ENCODE measurements at regions not wholly inside any gene's neighbourhood (a gene's known extent, or its start where the extent isn't known, plus 50 kb on each side); places are given as distances from the start of the nearest gene placed in this dataset.

DNA sequence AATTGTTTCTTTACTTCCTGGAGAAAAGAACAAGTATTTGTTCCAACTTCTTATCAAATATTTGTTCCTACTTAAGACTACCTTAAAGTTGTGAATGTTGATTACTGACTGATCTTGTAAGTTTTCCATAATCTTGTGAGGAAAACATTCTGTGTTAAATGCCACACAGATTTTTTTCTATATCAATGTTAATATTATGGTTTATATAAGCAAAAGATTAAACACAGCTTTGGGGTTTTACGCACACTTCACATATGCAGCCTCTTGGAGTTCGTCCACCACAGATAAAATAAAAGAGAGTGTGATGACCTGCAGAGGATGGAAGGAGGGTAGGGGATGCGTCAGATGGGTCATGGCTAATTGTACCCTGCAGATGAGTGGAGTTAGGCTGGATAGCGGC is 780.0 kb upstream of the SALL3 start:
- no peak overlapping the region for H2AFZ ChIP-seq (ENCODE audit: low read length)
- H3K36me3 ChIP-seq (ENCODE audit: insufficient read depth, low read length), result no peaks in the 10 kb centered on the region
- H3K4me3 ChIP-seq (ENCODE audit: low read depth, low read length, poor library complexity, severe bottlenecking), result no peak overlapping the region
- no peaks in the 10 kb centered on the region for H3K79me2 ChIP-seq (ENCODE audit: insufficient read depth, low read depth, low read length)
- DNase-seq (ENCODE audit: low spot score), result no peak
- no peaks in the 10 kb centered on the region for H3K4me1 ChIP-seq (ENCODE audit: insufficient read depth, low read length, poor library complexity, severe bottlenecking)
- intact Hi-C loops (cut with micrococcal nuclease; ENCODE audit: unreplicated experiment), result no loop called here
- H3K9me2 ChIP-seq (ENCODE audit: insufficient read depth, low read length), result no peaks in the 10 kb centered on the region
- no peak for TF ChIP-seq EZH2phosphoT487 (IDR thresholded peaks at IDR 0.05; ENCODE audit: borderline replicate concordance, low read depth, low read length)
- TF ChIP-seq, protein P1, sequence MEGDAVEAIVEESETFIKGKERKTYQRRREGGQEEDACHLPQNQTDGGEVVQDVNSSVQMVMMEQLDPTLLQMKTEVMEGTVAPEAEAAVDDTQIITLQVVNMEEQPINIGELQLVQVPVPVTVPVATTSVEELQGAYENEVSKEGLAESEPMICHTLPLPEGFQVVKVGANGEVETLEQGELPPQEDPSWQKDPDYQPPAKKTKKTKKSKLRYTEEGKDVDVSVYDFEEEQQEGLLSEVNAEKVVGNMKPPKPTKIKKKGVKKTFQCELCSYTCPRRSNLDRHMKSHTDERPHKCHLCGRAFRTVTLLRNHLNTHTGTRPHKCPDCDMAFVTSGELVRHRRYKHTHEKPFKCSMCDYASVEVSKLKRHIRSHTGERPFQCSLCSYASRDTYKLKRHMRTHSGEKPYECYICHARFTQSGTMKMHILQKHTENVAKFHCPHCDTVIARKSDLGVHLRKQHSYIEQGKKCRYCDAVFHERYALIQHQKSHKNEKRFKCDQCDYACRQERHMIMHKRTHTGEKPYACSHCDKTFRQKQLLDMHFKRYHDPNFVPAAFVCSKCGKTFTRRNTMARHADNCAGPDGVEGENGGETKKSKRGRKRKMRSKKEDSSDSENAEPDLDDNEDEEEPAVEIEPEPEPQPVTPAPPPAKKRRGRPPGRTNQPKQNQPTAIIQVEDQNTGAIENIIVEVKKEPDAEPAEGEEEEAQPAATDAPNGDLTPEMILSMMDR (conservative IDR thresholded peaks at IDR 0.05; ENCODE audit: low read length), result no peak
- H3K4me2 ChIP-seq (ENCODE audit: low read length), result no peak overlapping the region
- H3K27ac ChIP-seq (ENCODE audit: low read depth, low read length, poor library complexity, severe bottlenecking), result no peak overlapping the region
- ChIA-PET CTCF (ENCODE audit: unreplicated experiment) (no interaction called here), POLR2A (no interaction called here)
- BruUV-seq (replicated peaks), result no TSS peak
- H3K9me3 ChIP-seq (ENCODE audit: low read length), result no peaks in the 10 kb centered on the region
- no peaks in the 10 kb centered on the region for H4K20me1 ChIP-seq (ENCODE audit: insufficient read depth, low read length)

DNA sequence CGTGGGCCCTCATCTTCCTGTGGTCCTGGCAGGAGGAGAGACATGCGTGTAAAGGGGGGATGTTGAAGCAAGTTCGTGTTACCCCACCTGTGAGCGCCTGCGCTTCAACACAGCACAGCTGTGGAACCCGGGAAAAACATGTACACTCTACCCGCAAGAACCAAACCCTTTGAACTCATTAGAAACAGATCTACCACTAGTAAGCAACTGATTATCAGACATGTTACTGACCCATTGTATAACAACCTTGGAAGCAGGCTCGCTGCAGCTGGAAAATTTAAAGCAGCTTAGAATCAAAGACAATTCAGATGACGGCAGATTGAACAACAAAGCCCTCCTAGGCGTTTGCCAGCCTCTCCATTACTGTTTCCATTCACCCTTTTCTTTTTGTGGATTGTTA is 771.7 kb upstream of the SALL3 start:
- CTCF ChIA-PET (ENCODE audit: unreplicated experiment), result no interaction called here
- Histone ChIP-seq H2AFZ (ENCODE audit: low read length) (no peak overlapping the region), H4K20me1 (ENCODE audit: insufficient read depth, low read length) (no peaks in the 10 kb centered on the region), H3K4me1 (ENCODE audit: insufficient read depth, low read length, poor library complexity, severe bottlenecking) (no peaks in the 10 kb centered on the region), H3K4me2 (ENCODE audit: low read length) (no peak overlapping the region), H3K79me2 (ENCODE audit: insufficient read depth, low read depth, low read length) (no peaks in the 10 kb centered on the region), H3K4me3 (ENCODE audit: low read depth, low read length, poor library complexity, severe bottlenecking) (no peak overlapping the region), H3K9me3 (ENCODE audit: low read length) (no peaks in the 10 kb centered on the region), H3K9me2 (ENCODE audit: insufficient read depth, low read length) (no peaks in the 10 kb centered on the region), H3K27ac (ENCODE audit: low read depth, low read length, poor library complexity, severe bottlenecking) (no peak overlapping the region), H3K36me3 (ENCODE audit: insufficient read depth, low read length) (no peaks in the 10 kb centered on the region)
- DNase-seq (ENCODE audit: low spot score), result no peak
- TF ChIP-seq, protein P1 (conservative IDR thresholded peaks at IDR 0.05; ENCODE audit: low read length), result no peak
- no peak for TF ChIP-seq EZH2phosphoT487 (IDR thresholded peaks at IDR 0.05; ENCODE audit: borderline replicate concordance, low read depth, low read length)
- POLR2A ChIA-PET, result no interaction called here
- intact Hi-C loops (cut with micrococcal nuclease; ENCODE audit: unreplicated experiment), result no loop called here
- BruUV-seq (replicated peaks), result no TSS peak

DNA sequence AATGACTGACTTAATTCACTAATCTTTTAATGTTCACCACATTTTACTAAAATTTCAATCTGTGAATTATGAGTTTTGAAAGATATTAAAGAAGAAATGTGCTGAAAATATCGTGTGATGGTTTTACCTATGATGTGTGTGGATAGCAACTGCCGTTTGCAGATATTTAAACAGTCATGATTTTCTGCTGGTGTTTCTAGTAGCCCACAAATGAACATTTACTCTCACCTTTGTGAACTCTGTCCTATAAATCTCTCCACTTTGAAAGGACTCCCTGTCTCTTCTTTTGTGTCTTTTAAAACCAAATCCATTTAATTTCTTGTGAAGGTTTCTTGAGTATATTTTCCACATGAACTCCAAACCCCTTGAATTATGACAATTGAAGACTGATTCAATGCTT is 771.2 kb upstream of the SALL3 start:
- H4K20me1 ChIP-seq (ENCODE audit: insufficient read depth, low read length), result no peaks in the 10 kb centered on the region
- TF ChIP-seq, protein P1 (conservative IDR thresholded peaks at IDR 0.05; ENCODE audit: low read length), result no peak
- intact Hi-C loops (cut with micrococcal nuclease; ENCODE audit: unreplicated experiment), result no loop called here
- no peak for DNase-seq (ENCODE audit: low spot score)
- ChIA-PET CTCF (ENCODE audit: unreplicated experiment) (no interaction called here), POLR2A (no interaction called here)
- H3K27ac ChIP-seq (ENCODE audit: low read depth, low read length, poor library complexity, severe bottlenecking), result no peak overlapping the region
- H2AFZ ChIP-seq (ENCODE audit: low read length), result no peak overlapping the region
- H3K9me2 ChIP-seq (ENCODE audit: insufficient read depth, low read length), result no peaks in the 10 kb centered on the region
- H3K9me3 ChIP-seq (ENCODE audit: low read length), result no peaks in the 10 kb centered on the region
- H3K4me1 ChIP-seq (ENCODE audit: insufficient read depth, low read length, poor library complexity, severe bottlenecking), result no peaks in the 10 kb centered on the region
- no TSS peak for BruUV-seq (replicated peaks)
- H3K79me2 ChIP-seq (ENCODE audit: insufficient read depth, low read depth, low read length), result no peaks in the 10 kb centered on the region
- no peak overlapping the region for H3K4me2 ChIP-seq (ENCODE audit: low read length)
- no peak overlapping the region for H3K4me3 ChIP-seq (ENCODE audit: low read depth, low read length, poor library complexity, severe bottlenecking)
- no peaks in the 10 kb centered on the region for H3K36me3 ChIP-seq (ENCODE audit: insufficient read depth, low read length)
